ENCODE measurements at regions not wholly inside any gene's neighbourhood (a gene's known extent, or its start where the extent isn't known, plus 50 kb on each side); places are given as distances from the start of the nearest gene placed in this dataset.
"Not testable (repeated sequence)": the region's sequence is repeated elsewhere in the genome, so short reads cannot be mapped to it uniquely, and the experiment has no call there.

DNA sequence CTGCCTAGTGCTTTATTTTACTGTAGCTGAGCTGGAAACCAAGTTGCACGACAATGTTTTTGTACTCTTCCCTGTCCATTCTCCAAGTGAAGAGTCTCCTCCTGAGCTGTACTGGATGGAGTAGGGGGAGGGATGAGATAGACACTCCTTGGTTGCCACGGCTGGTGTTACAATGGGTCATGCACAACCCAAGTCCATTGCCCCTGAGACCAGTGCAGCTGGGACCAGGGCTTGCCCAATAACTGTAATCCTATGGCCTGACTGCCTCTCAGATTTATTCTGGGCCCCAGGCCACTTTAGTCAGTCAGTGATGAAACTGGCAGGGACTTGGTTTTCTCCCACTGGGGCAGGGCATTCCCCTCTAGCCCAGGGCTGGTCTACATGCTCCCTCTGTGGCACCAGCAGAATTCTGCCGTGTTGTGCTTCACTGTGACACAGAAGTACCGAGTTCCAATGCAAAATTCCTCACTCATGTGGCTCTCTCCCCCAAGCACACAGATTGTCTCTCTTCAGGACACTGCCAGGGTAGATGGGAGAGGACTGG, 203.3 kb upstream of the PCDH18 start:
- TF ChIP-seq, protein P1, sequence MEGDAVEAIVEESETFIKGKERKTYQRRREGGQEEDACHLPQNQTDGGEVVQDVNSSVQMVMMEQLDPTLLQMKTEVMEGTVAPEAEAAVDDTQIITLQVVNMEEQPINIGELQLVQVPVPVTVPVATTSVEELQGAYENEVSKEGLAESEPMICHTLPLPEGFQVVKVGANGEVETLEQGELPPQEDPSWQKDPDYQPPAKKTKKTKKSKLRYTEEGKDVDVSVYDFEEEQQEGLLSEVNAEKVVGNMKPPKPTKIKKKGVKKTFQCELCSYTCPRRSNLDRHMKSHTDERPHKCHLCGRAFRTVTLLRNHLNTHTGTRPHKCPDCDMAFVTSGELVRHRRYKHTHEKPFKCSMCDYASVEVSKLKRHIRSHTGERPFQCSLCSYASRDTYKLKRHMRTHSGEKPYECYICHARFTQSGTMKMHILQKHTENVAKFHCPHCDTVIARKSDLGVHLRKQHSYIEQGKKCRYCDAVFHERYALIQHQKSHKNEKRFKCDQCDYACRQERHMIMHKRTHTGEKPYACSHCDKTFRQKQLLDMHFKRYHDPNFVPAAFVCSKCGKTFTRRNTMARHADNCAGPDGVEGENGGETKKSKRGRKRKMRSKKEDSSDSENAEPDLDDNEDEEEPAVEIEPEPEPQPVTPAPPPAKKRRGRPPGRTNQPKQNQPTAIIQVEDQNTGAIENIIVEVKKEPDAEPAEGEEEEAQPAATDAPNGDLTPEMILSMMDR (IDR thresholded peaks at IDR 0.05) = no peak
- DNase-seq (ENCODE audit: low spot score) (no peak), ATAC-seq (ENCODE audit: low FRiP score) (no peak)

DNA sequence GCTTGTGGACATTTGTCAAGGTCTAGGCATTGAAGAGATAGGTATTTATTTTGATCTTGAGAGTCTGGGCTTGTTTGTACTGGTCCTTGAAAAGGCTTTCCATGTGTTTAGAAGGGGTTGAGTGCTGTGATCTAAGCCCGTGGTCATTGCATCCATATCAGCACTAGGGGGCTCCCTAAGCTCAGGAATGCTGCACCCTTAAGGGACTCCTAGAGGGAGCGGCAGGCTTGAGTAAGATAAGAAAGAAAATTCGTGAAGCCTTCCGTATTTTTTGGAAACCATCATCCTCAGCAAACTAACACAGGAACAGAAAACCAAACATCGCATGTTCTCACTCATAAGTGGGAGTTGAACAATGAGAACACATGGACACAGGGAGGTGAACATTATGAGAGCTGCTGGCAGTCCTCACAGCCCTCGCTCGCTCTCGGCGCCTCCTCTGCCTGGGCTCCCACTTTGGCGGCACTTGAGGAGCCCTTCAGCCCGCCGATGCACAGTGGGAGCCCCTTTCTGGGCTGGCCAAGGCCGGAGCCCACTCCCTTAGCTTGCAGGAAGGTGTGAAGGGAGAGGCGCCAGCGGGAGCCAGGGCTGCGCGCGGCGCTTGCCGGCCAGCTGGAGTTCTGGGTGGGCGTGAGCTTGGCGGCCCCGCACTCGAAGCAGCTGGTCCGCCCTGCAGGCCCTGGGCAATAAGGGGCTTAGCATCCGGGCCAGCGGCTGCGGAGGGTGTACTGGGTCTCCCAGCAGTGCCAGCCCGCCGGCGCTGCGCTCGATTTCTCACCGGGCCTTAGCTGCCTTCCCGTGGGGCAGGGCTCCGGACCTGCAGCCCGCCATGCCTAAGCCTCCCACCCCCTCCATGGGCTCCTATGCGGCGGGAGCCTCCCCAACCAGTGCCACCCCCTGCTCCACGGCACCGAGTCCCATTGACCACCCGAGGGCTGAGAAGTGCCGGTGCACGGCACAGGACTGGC, 201.2 kb upstream of the PCDH18 start:
- not testable (repeated sequence) for ATAC-seq (ENCODE audit: low FRiP score); DNase-seq (ENCODE audit: low spot score)

GRCh38 chr4:137722910-137723309, 190.6 kb upstream of the PCDH18 start:
- TF ChIP-seq, protein P1 (IDR thresholded peaks at IDR 0.05) = no peak
- ATAC-seq (ENCODE audit: low FRiP score) = no peak
- no peak for DNase-seq (ENCODE audit: low spot score)

GRCh38 chr4:137711502-137711901, 179.2 kb upstream of the PCDH18 start:
- TF ChIP-seq, protein P1 (IDR thresholded peaks at IDR 0.05) = no peak
- no peak for DNase-seq (ENCODE audit: low spot score)
- ATAC-seq (ENCODE audit: low FRiP score) = no peak

GRCh38 chr4:137707626-137708025, 175.3 kb upstream of the PCDH18 start:
- TF ChIP-seq, protein P1 (IDR thresholded peaks at IDR 0.05) = no peak
- DNase-seq (ENCODE audit: low spot score) (no peak), ATAC-seq (ENCODE audit: low FRiP score) (no peak)

GRCh38 chr4:137707102-137707620, 174.9 kb upstream of the PCDH18 start:
- TF ChIP-seq, protein P1 (IDR thresholded peaks at IDR 0.05) = no peak
- ATAC-seq (ENCODE audit: low FRiP score) = no peak
- DNase-seq (ENCODE audit: low spot score) = no peak

GRCh38 chr4:137705171-137705783, 173.0 kb upstream of the PCDH18 start:
- ATAC-seq (ENCODE audit: low FRiP score) = peak; percentile 82
- TF ChIP-seq, protein P1 (IDR thresholded peaks at IDR 0.05) = no peak
- no peak for DNase-seq (ENCODE audit: low spot score)

Measured in omental fat pad (tissue), 3 donors.